MM.1S (cell line): ENCODE measurements at regions not wholly inside any gene's neighbourhood (a gene's known extent, or its start where the extent isn't known, plus 50 kb on each side); places are given as distances from the start of the nearest gene placed in this dataset.
"Not testable (repeated sequence)": the region's sequence is repeated elsewhere in the genome, so short reads cannot be mapped to it uniquely, and the experiment has no call there.

Source experiments
- CTCF ChIP-seq: fragments of 300-600 bp; sonication (generic); IDR thresholded peaks from 2 replicates; pipeline ENCODE4 v1.5.1; 2016; ENCODE audit warnings: antibody characterized with exemption, low read length, mixed read lengths
- EZH2 ChIP-seq: fragments of 300-600 bp; sonication (generic); optimal IDR thresholded peaks from 2 replicates; pipeline ENCODE3; 2017; ENCODE audit warnings: low read depth, mild to moderate bottlenecking, antibody characterized with exemption, low read length, mixed read lengths
- EZH2phosphoT487 ChIP-seq: fragments of 300-600 bp; sonication (generic); IDR thresholded peaks from 2 replicates; pipeline ENCODE4 v1.6.1; 2018; ENCODE audit warnings: antibody characterized with exemption, low read length

GRCh38 chr4:104581476-104581875, 86.8 kb upstream of the CXXC4 start:
- not testable (repeated sequence) for TF ChIP-seq CTCF, EZH2, EZH2phosphoT487
